ENCODE measurements at regions not wholly inside any gene's neighbourhood (a gene's known extent, or its start where the extent isn't known, plus 50 kb on each side); places are given as distances from the start of the nearest gene placed in this dataset.

DNA sequence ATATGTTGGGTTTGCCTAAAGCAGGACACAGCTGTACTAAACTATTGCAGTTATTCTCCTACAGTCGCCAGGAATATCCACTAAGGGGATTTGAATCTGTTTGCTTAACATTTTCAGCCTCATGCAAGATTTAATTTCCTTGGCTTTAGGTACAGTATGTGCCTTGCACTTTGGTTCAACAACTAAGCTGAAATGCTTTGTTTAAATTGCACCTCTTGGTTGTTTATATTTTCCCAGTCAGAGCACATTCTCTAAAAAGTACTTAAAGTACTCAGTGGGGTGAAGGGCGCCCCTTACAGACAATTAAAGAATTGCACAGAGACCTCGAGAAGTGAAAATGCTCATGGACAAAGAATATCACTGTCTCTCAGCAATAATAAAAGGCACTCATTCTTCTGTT is 107.8 kb upstream of the MTNR1B start:
- TF ChIP-seq, protein P1, sequence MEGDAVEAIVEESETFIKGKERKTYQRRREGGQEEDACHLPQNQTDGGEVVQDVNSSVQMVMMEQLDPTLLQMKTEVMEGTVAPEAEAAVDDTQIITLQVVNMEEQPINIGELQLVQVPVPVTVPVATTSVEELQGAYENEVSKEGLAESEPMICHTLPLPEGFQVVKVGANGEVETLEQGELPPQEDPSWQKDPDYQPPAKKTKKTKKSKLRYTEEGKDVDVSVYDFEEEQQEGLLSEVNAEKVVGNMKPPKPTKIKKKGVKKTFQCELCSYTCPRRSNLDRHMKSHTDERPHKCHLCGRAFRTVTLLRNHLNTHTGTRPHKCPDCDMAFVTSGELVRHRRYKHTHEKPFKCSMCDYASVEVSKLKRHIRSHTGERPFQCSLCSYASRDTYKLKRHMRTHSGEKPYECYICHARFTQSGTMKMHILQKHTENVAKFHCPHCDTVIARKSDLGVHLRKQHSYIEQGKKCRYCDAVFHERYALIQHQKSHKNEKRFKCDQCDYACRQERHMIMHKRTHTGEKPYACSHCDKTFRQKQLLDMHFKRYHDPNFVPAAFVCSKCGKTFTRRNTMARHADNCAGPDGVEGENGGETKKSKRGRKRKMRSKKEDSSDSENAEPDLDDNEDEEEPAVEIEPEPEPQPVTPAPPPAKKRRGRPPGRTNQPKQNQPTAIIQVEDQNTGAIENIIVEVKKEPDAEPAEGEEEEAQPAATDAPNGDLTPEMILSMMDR (conservative IDR thresholded peaks at IDR 0.05 in 1 of 2, IDR thresholded peaks at IDR 0.05 in 1 of 2; ENCODE audit: extremely low read depth in 1 of 2, insufficient read depth in 1 of 2, low read depth in 1 of 2, low read length in 2 of 2), result peak in 1 of 2 donors; percentile 6
- no peak for TF ChIP-seq EZH2 (IDR thresholded peaks at IDR 0.05; ENCODE audit: borderline replicate concordance, low read length)
